ENCODE measurements at regions not wholly inside any gene's neighbourhood (a gene's known extent, or its start where the extent isn't known, plus 50 kb on each side); places are given as distances from the start of the nearest gene placed in this dataset.

DNA sequence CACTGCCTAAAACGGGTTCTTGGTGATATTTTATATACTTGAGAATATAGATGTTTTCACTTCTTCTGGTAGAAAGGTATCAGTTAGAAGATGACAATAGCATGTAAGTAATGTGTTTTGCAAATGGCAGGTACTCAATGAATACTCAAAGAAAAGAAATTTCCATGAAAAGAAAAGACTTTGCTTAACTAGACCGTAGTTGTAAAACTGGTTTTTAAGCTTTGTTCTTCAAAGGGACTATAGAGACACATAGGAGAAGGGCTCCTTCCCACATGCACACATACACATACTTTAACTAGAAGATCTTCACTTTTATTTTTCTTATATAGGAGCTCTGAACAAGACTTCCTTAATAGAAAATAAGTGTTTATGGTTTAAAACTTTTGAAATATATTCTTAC, 215.3 kb upstream of the RND3 start:
- BruUV-seq (replicated peaks) = no TSS peak
- Histone ChIP-seq H3K9me3 (ENCODE audit: control insufficient read depth, insufficient read depth, low read depth, low read length) (no peaks in the 10 kb centered on the region), H3K27ac (ENCODE audit: low read length) (no peak overlapping the region), H3K36me3 (ENCODE audit: control insufficient read depth, insufficient read depth, low read length) (no peaks in the 10 kb centered on the region), H3K4me3 (ENCODE audit: low read depth in 2 of 2, low read length in 2 of 2) (no peak overlapping the region), H3K27me3 (ENCODE audit: control insufficient read depth, insufficient read depth, low read length) (no peaks in the 10 kb centered on the region), H3K4me1 (ENCODE audit: control insufficient read depth, insufficient read depth, low read length) (no peaks in the 10 kb centered on the region)
- in situ Hi-C loops (cut with HindIII; ENCODE audit: low pct_unique_long_range_greater_than_20kb, low sequenced_read_pairs) (no loop called here), intact Hi-C loops (cut with micrococcal nuclease; ENCODE audit: unreplicated experiment) (no loop called here)
- POLR2A ChIA-PET = no interaction called here
- no peak for TF ChIP-seq TCF7L2 (IDR thresholded peaks at IDR 0.05; ENCODE audit: low read depth, low read length)
- TF ChIP-seq, protein P1, sequence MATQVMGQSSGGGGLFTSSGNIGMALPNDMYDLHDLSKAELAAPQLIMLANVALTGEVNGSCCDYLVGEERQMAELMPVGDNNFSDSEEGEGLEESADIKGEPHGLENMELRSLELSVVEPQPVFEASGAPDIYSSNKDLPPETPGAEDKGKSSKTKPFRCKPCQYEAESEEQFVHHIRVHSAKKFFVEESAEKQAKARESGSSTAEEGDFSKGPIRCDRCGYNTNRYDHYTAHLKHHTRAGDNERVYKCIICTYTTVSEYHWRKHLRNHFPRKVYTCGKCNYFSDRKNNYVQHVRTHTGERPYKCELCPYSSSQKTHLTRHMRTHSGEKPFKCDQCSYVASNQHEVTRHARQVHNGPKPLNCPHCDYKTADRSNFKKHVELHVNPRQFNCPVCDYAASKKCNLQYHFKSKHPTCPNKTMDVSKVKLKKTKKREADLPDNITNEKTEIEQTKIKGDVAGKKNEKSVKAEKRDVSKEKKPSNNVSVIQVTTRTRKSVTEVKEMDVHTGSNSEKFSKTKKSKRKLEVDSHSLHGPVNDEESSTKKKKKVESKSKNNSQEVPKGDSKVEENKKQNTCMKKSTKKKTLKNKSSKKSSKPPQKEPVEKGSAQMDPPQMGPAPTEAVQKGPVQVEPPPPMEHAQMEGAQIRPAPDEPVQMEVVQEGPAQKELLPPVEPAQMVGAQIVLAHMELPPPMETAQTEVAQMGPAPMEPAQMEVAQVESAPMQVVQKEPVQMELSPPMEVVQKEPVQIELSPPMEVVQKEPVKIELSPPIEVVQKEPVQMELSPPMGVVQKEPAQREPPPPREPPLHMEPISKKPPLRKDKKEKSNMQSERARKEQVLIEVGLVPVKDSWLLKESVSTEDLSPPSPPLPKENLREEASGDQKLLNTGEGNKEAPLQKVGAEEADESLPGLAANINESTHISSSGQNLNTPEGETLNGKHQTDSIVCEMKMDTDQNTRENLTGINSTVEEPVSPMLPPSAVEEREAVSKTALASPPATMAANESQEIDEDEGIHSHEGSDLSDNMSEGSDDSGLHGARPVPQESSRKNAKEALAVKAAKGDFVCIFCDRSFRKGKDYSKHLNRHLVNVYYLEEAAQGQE (IDR thresholded peaks at IDR 0.05; ENCODE audit: insufficient read depth in 1 of 2, low read depth in 2 of 2, low read length in 1 of 2) = no peak
- TF ChIP-seq POLR2AphosphoS5 (IDR thresholded peaks at IDR 0.05; ENCODE audit: low read depth, low read length) = no peak
- TF ChIP-seq SIN3A (IDR thresholded peaks at IDR 0.05; ENCODE audit: borderline replicate concordance, insufficient read depth, low read depth, low read length) = no peak
- TF ChIP-seq, protein P2, sequence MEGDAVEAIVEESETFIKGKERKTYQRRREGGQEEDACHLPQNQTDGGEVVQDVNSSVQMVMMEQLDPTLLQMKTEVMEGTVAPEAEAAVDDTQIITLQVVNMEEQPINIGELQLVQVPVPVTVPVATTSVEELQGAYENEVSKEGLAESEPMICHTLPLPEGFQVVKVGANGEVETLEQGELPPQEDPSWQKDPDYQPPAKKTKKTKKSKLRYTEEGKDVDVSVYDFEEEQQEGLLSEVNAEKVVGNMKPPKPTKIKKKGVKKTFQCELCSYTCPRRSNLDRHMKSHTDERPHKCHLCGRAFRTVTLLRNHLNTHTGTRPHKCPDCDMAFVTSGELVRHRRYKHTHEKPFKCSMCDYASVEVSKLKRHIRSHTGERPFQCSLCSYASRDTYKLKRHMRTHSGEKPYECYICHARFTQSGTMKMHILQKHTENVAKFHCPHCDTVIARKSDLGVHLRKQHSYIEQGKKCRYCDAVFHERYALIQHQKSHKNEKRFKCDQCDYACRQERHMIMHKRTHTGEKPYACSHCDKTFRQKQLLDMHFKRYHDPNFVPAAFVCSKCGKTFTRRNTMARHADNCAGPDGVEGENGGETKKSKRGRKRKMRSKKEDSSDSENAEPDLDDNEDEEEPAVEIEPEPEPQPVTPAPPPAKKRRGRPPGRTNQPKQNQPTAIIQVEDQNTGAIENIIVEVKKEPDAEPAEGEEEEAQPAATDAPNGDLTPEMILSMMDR (IDR thresholded peaks at IDR 0.05) = no peak
- CTCF ChIA-PET = no interaction called here
- DNase-seq (ENCODE audit: low read depth, low spot score) (no peak), ATAC-seq (no peak)

DNA sequence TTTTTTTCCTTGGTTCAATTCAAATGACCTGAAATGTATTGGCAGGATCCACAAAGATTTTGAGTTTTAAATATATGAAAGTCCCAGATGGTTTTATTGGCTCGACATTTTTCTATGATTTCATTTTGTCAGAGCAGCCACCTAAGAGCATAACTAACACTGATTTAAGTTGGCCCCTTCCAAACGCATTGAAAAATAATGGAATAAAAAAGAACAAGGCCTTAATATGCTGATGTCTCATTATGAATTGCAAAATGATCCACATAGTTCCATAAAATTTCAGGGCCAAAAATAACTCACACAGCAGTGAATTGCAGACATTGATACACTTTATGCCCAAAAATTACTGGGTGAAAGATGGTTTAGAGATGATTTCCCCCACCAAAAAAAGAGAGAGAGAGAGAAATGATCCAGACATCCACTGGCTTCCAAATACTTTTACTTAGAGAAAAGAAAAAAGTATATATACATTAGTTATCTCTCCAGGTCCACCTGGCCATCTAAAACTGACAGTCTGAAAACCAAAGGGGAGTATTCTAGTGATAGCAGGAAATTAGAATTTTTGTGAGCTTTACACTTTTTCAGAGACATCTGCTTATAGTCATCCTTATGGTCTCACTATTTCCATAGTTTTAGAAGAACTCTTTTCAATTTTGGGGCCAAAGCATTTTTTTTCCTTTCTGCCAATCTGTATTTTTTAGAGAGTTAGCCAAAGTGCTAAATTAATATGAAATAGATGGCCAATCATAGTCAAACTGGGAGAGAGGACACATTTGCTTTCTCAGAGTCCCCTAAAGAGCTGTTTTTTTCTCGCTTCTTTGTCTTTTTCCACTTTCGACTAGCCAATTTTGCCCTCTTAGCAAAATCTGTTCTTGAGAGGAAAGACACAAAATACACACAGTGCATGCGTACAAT, 213.5 kb upstream of the RND3 start:
- Histone ChIP-seq H3K27ac (ENCODE audit: low read length) (no peak overlapping the region), H3K9me3 (ENCODE audit: control insufficient read depth, insufficient read depth, low read depth, low read length) (no peaks in the 10 kb centered on the region), H3K36me3 (ENCODE audit: control insufficient read depth, insufficient read depth, low read length) (no peaks in the 10 kb centered on the region), H3K4me3 (ENCODE audit: low read depth in 2 of 2, low read length in 2 of 2) (no peak overlapping the region), H3K27me3 (ENCODE audit: control insufficient read depth, insufficient read depth, low read length) (no peaks in the 10 kb centered on the region), H3K4me1 (ENCODE audit: control insufficient read depth, insufficient read depth, low read length) (no peaks in the 10 kb centered on the region)
- no peak for ATAC-seq
- intact Hi-C loops (cut with micrococcal nuclease; ENCODE audit: unreplicated experiment) (no loop called here), in situ Hi-C loops (cut with HindIII; ENCODE audit: low pct_unique_long_range_greater_than_20kb, low sequenced_read_pairs) (no loop called here)
- ChIA-PET CTCF (no interaction called here), POLR2A (no interaction called here)
- no peak for TF ChIP-seq POLR2AphosphoS5 (IDR thresholded peaks at IDR 0.05; ENCODE audit: low read depth, low read length)
- TF ChIP-seq TCF7L2 (IDR thresholded peaks at IDR 0.05; ENCODE audit: low read depth, low read length) = no peak
- TF ChIP-seq SIN3A (IDR thresholded peaks at IDR 0.05; ENCODE audit: borderline replicate concordance, insufficient read depth, low read depth, low read length) = no peak
- TF ChIP-seq, protein P2 (IDR thresholded peaks at IDR 0.05) = no peak
- BruUV-seq (replicated peaks) = no TSS peak
- no peak for DNase-seq (ENCODE audit: low read depth, low spot score)
